GM12878 (cell line): ENCODE measurements at regions not wholly inside any gene's neighbourhood (a gene's known extent, or its start where the extent isn't known, plus 50 kb on each side); places are given as distances from the start of the nearest gene placed in this dataset.

Experiments used
- ATF7 ChIP-seq: fragments of 450-650 bp; IDR thresholded peaks from 2 replicates; pipeline ENCODE4 v1.6.1; 2016; ENCODE audit warnings: low read depth, mild to moderate bottlenecking
- CBX5 ChIP-seq: sonication (generic); IDR thresholded peaks from 2 replicates; pipeline ENCODE4 v1.6.1; 2016; ENCODE audit warnings: low read depth, moderate library complexity, mild to moderate bottlenecking, inconsistent platforms
- CTCF ChIP-seq, 3 experiments: IDR thresholded peaks in 2 of 3; conservative IDR thresholded peaks in 1 of 3; 2 replicates each; pipeline ENCODE4 v1.5.1; 2011; ENCODE audit warnings: low read depth in 3 of 3, low read length in 3 of 3, mild to moderate bottlenecking in 3 of 3, control low read depth in 2 of 3, moderate library complexity in 2 of 3, inconsistent platforms in 1 of 3, mixed read lengths in 1 of 3; ENCODE audit not compliant: control insufficient read depth in 2 of 3, insufficient read depth in 1 of 3; ENCODE audit errors: extremely low read depth in 1 of 3
- CUX1 ChIP-seq: IDR thresholded peaks from 2 replicates; pipeline ENCODE4 v1.6.1; 2012; ENCODE audit warnings: improper control_type of control experiment, low read depth, low read length; ENCODE audit not compliant: insufficient replicate concordance
- FOS ChIP-seq: IDR thresholded peaks from 3 replicates; pipeline ENCODE4 v1.6.1; 2011; ENCODE audit warnings: borderline replicate concordance; ENCODE audit not compliant: insufficient read length; ENCODE audit errors: extremely low read depth
- HDGF ChIP-seq: fragments of 450-650 bp; IDR thresholded peaks from 2 replicates; pipeline ENCODE4 v1.6.1; 2016; ENCODE audit warnings: antibody characterized with exemption
- IKZF2 ChIP-seq, 2 experiments: fragments of 450-650 bp; IDR thresholded peaks; 2 replicates each; pipeline ENCODE4 v1.6.1; 2017; ENCODE audit warnings: mild to moderate bottlenecking in 2 of 2, moderate library complexity in 2 of 2
- IRF3 ChIP-seq: fragments of 450-650 bp; IDR thresholded peaks from 2 replicates; pipeline ENCODE4 v1.6.1; 2014; ENCODE audit warnings: mild to moderate bottlenecking
- MAX ChIP-seq: IDR thresholded peaks from 2 replicates; pipeline ENCODE4 v1.6.1; 2012; ENCODE audit warnings: low read depth, low read length, improper control_type of control experiment
- MEF2B ChIP-seq: fragments of 450-650 bp; IDR thresholded peaks from 2 replicates; pipeline ENCODE4 v1.6.1; 2018; ENCODE audit warnings: mild to moderate bottlenecking, moderate library complexity; ENCODE audit not compliant: partially characterized antibody, poor library complexity, severe bottlenecking
- MXI1 ChIP-seq: fragments of 150-350 bp; IDR thresholded peaks from 2 replicates; pipeline ENCODE4 v1.6.1; 2011; ENCODE audit warnings: low read depth, mild to moderate bottlenecking, inconsistent platforms, low read length, improper control_type of control experiment
- NFYA ChIP-seq: IDR thresholded peaks from 2 replicates; pipeline ENCODE4 v1.6.1; 2011; ENCODE audit warnings: low read depth, mild to moderate bottlenecking, low read length, improper control_type of control experiment, borderline replicate concordance
- POLR2AphosphoS5 ChIP-seq: IDR thresholded peaks from 2 replicates; pipeline ENCODE4 v1.6.1; 2011; ENCODE audit warnings: mild to moderate bottlenecking, low read length, inconsistent platforms
- RB1 ChIP-seq: fragments of 450-650 bp; formaldehyde crosslinking; IDR thresholded peaks from 2 replicates; pipeline ENCODE4 v1.6.1; 2017; ENCODE audit warnings: mild to moderate bottlenecking, borderline replicate concordance
- RFX5 ChIP-seq: IDR thresholded peaks from 2 replicates; pipeline ENCODE4 v1.6.1; 2011; ENCODE audit warnings: low read depth, low read length, improper control_type of control experiment
- TCF12 ChIP-seq: IDR thresholded peaks from 2 replicates; pipeline ENCODE4 v1.6.1; 2011; ENCODE audit warnings: low read depth, mild to moderate bottlenecking, low read length
- ZBTB33 ChIP-seq: fragments of 450-650 bp; IDR thresholded peaks from 2 replicates; pipeline ENCODE4 v1.6.1; 2017; ENCODE audit warnings: mild to moderate bottlenecking
- ZNF217 ChIP-seq: fragments of 450-650 bp; IDR thresholded peaks from 2 replicates; pipeline ENCODE4 v1.6.1; 2017; ENCODE audit warnings: antibody characterized with exemption, mild to moderate bottlenecking
- ZNF384 ChIP-seq: IDR thresholded peaks from 2 replicates; pipeline ENCODE4 v1.6.1; 2012; ENCODE audit warnings: low read depth, mild to moderate bottlenecking, low read length, improper control_type of control experiment, borderline replicate concordance
- ZSCAN29 ChIP-seq: fragments of 450-650 bp; IDR thresholded peaks from 2 replicates; pipeline ENCODE4 v1.6.1; 2017; ENCODE audit warnings: mild to moderate bottlenecking, moderate library complexity

- TF ChIP-seq NFYA: no peak
- TF ChIP-seq MEF2B: peak; percentile 81
- peak; percentile 84 for TF ChIP-seq TCF12
- no peak for TF ChIP-seq ZBTB33
- TF ChIP-seq HDGF: 0 out of 2 replicates have a peak, but pooled peaks have one; percentile 4
- TF ChIP-seq CTCF (IDR thresholded peaks at IDR 0.05 in 2 of 3, conservative IDR thresholded peaks at IDR 0.05 in 1 of 3; ENCODE audit: control insufficient read depth in 2 of 3, extremely low read depth in 1 of 3, insufficient read depth in 1 of 3, low read depth in 3 of 3, low read length in 3 of 3): no peak
- no peak for TF ChIP-seq RFX5
- peak; percentile 97 to 99 for TF ChIP-seq IKZF2 (IDR thresholded peaks at IDR 0.05)
- TF ChIP-seq ZSCAN29: no peak
- TF ChIP-seq ZNF384: peak; percentile 79; the same call in 1 of the 2 replicates
- peak; percentile 95 for TF ChIP-seq ATF7
- TF ChIP-seq CUX1: peak; percentile 93
- no peak for TF ChIP-seq FOS
- peak; percentile 76; the same call in 1 of the 2 replicates for TF ChIP-seq CBX5
- no peak for TF ChIP-seq POLR2AphosphoS5
- TF ChIP-seq MAX: no peak
- TF ChIP-seq MXI1: peak; percentile 87
- peak; percentile 25 for TF ChIP-seq ZNF217
- no peak for TF ChIP-seq RB1
- TF ChIP-seq IRF3: no peak
Measured at GRCh38 chr7:94160719-94161435, 156.7 kb upstream of the BET1 start (continued).
